ENCODE measurements at regions not wholly inside any gene's neighbourhood (a gene's known extent, or its start where the extent isn't known, plus 50 kb on each side); places are given as distances from the start of the nearest gene placed in this dataset.
"Not testable (repeated sequence)": the region's sequence is repeated elsewhere in the genome, so short reads cannot be mapped to it uniquely, and the experiment has no call there.

DNA sequence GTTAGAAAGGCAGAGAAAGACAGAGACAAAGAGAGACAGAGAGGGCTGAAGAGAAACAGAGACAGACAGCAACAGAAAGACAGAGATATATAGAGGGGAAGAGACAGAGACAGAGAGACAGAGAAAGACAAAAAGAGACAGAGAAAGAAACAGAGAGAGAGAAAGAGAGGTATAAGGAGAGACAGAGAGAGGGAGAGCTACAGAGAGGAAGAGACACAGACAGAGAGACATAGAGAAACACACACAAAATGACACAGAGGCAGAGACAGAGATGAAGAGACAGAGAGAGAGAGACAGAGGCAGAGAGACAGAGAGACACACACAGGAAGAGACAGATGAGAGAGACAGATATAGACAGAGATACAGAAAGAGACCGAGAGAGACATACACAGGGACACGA lies 168.6 kb downstream of the TMEM121 start:
- Histone ChIP-seq H3K9ac (ENCODE audit: low read depth in 1 of 2, low read length in 2 of 2) (no peak overlapping the region), H3K27ac (ENCODE audit: low read depth in 1 of 2, low read length in 2 of 2) (no peak overlapping the region), H3K9me3 (ENCODE audit: control insufficient read depth in 4 of 4, low read length in 3 of 4) (no peaks in the 10 kb centered on the region), H3K27me3 (ENCODE audit: control insufficient read depth in 4 of 4, insufficient read depth in 4 of 4, low read length in 3 of 4) (no peaks in the 10 kb centered on the region), H3K4me1 (ENCODE audit: control insufficient read depth in 4 of 4, insufficient read depth in 4 of 4, low read length in 3 of 4) (no peaks in the 10 kb centered on the region), H3K4me3 (ENCODE audit: low read depth in 1 of 3, low read length in 3 of 3) (no peak overlapping the region), H3K36me3 (ENCODE audit: control insufficient read depth in 4 of 4, insufficient read depth in 3 of 4, low read depth in 1 of 4, low read length in 3 of 4) (no peaks in the 10 kb centered on the region)
- no peak for TF ChIP-seq YY1 (IDR thresholded peaks at IDR 0.05)
- TF ChIP-seq FOXA1 (IDR thresholded peaks at IDR 0.05): no peak
- TF ChIP-seq HNF4G (IDR thresholded peaks at IDR 0.05): no peak
- no peak for TF ChIP-seq FOXA2 (IDR thresholded peaks at IDR 0.05)
- no peak for TF ChIP-seq RAD21 (IDR thresholded peaks at IDR 0.05)
- TF ChIP-seq JUND (IDR thresholded peaks at IDR 0.05): no peak
- no peak for TF ChIP-seq HNF4A (conservative IDR thresholded peaks at IDR 0.05)
- TF ChIP-seq, protein P1, sequence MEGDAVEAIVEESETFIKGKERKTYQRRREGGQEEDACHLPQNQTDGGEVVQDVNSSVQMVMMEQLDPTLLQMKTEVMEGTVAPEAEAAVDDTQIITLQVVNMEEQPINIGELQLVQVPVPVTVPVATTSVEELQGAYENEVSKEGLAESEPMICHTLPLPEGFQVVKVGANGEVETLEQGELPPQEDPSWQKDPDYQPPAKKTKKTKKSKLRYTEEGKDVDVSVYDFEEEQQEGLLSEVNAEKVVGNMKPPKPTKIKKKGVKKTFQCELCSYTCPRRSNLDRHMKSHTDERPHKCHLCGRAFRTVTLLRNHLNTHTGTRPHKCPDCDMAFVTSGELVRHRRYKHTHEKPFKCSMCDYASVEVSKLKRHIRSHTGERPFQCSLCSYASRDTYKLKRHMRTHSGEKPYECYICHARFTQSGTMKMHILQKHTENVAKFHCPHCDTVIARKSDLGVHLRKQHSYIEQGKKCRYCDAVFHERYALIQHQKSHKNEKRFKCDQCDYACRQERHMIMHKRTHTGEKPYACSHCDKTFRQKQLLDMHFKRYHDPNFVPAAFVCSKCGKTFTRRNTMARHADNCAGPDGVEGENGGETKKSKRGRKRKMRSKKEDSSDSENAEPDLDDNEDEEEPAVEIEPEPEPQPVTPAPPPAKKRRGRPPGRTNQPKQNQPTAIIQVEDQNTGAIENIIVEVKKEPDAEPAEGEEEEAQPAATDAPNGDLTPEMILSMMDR (IDR thresholded peaks at IDR 0.05; ENCODE audit: low read depth, low read length, missing input control): no peak
- TF ChIP-seq, protein P2, sequence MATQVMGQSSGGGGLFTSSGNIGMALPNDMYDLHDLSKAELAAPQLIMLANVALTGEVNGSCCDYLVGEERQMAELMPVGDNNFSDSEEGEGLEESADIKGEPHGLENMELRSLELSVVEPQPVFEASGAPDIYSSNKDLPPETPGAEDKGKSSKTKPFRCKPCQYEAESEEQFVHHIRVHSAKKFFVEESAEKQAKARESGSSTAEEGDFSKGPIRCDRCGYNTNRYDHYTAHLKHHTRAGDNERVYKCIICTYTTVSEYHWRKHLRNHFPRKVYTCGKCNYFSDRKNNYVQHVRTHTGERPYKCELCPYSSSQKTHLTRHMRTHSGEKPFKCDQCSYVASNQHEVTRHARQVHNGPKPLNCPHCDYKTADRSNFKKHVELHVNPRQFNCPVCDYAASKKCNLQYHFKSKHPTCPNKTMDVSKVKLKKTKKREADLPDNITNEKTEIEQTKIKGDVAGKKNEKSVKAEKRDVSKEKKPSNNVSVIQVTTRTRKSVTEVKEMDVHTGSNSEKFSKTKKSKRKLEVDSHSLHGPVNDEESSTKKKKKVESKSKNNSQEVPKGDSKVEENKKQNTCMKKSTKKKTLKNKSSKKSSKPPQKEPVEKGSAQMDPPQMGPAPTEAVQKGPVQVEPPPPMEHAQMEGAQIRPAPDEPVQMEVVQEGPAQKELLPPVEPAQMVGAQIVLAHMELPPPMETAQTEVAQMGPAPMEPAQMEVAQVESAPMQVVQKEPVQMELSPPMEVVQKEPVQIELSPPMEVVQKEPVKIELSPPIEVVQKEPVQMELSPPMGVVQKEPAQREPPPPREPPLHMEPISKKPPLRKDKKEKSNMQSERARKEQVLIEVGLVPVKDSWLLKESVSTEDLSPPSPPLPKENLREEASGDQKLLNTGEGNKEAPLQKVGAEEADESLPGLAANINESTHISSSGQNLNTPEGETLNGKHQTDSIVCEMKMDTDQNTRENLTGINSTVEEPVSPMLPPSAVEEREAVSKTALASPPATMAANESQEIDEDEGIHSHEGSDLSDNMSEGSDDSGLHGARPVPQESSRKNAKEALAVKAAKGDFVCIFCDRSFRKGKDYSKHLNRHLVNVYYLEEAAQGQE (IDR thresholded peaks at IDR 0.05): no peak
- no peak for TF ChIP-seq GABPA (IDR thresholded peaks at IDR 0.05 in 1 of 2, conservative IDR thresholded peaks at IDR 0.05 in 1 of 2)
- TF ChIP-seq, protein P3, sequence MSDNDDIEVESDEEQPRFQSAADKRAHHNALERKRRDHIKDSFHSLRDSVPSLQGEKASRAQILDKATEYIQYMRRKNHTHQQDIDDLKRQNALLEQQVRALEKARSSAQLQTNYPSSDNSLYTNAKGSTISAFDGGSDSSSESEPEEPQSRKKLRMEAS (IDR thresholded peaks at IDR 0.05): no peak
- WGBS: 86% methylated on average over 2 of the region's 2 CpGs
- DNase-seq (ENCODE audit: low spot score): no peak

DNA sequence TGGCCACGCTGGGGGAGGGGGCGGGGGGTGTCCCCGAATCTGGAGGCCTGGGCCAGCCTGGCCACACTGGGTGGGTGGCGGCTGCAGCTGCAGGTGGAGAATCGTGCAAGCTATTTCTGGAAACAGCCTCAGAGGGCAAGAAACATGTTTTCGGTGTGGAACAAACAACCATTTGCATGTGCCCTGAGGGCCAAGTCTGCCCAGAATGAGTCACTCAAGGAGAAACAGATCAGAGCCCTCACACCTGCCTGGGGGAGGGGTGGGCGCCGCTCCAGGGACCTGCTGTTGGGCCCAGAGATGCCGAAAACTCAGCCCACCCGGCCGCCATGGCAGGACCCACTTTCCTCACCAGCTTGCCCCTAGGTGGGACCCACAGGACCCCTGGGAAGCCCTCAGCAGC lies 170.0 kb downstream of the TMEM121 start:
- H3K27ac ChIP-seq (ENCODE audit: low read depth in 1 of 2, low read length in 2 of 2); H3K4me1 ChIP-seq (ENCODE audit: control insufficient read depth in 4 of 4, insufficient read depth in 4 of 4, low read length in 3 of 4); H3K27me3 ChIP-seq (ENCODE audit: control insufficient read depth in 4 of 4, insufficient read depth in 4 of 4, low read length in 3 of 4); H3K9ac ChIP-seq (ENCODE audit: low read depth in 1 of 2, low read length in 2 of 2); H3K4me3 ChIP-seq (ENCODE audit: low read depth in 1 of 3, low read length in 3 of 3); H3K36me3 ChIP-seq (ENCODE audit: control insufficient read depth in 4 of 4, insufficient read depth in 3 of 4, low read depth in 1 of 4, low read length in 3 of 4); DNase-seq (ENCODE audit: low spot score); H3K9me3 ChIP-seq (ENCODE audit: control insufficient read depth in 4 of 4, low read length in 3 of 4): not testable (repeated sequence)
- WGBS: 65% methylated on average over 3 of the region's 11 CpGs

DNA sequence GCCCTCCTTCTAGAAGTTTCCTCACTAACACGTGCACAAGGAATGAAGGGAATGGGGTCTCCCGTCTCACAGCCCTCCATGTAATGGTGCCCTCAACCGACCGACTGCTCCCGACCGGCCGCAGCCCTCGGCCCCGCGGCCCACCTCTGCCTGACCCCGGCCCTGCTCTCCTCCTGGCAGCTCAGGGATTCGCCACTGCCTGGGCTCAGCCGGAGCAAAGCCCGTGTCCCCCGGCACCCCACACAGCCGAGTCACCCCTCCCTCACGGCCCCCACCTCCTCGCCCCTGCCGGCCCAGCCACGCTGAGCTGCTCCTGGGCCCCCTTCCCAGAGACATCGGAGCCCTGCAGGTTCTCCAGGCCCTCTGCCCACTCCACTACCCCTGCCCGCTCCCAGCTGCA lies 171.0 kb downstream of the TMEM121 start:
- H3K27ac ChIP-seq (ENCODE audit: low read depth in 1 of 2, low read length in 2 of 2); DNase-seq (ENCODE audit: low spot score); H3K9me3 ChIP-seq (ENCODE audit: control insufficient read depth in 4 of 4, low read length in 3 of 4); H3K4me1 ChIP-seq (ENCODE audit: control insufficient read depth in 4 of 4, insufficient read depth in 4 of 4, low read length in 3 of 4); H3K4me3 ChIP-seq (ENCODE audit: low read depth in 1 of 3, low read length in 3 of 3); H3K36me3 ChIP-seq (ENCODE audit: control insufficient read depth in 4 of 4, insufficient read depth in 3 of 4, low read depth in 1 of 4, low read length in 3 of 4); H3K27me3 ChIP-seq (ENCODE audit: control insufficient read depth in 4 of 4, insufficient read depth in 4 of 4, low read length in 3 of 4); H3K9ac ChIP-seq (ENCODE audit: low read depth in 1 of 2, low read length in 2 of 2): not testable (repeated sequence)
- 92% methylated on average over 21 of the region's 22 CpGs for WGBS

DNA sequence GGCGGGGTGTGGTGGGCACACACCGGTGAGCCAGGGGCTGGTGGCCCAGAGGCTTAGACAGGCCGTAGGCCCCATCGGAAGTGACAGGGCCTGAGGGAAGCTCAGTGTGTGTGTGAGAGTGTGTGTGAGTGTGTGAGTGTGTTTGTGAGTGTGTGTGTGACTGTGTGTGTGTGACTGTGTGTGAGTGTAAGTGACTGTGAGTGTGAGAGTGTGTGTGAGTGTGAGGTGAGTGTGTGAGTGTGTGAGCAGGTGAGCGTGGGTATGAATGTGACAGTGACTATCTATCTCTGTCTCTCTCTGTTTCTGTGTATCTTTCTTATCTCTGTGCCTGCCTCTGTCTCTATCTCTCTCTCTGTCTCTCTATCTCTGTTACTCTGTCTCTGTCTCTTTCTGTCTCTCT lies 171.6 kb downstream of the TMEM121 start:
- H3K36me3 ChIP-seq (ENCODE audit: control insufficient read depth in 4 of 4, insufficient read depth in 3 of 4, low read depth in 1 of 4, low read length in 3 of 4); DNase-seq (ENCODE audit: low spot score); H3K27ac ChIP-seq (ENCODE audit: low read depth in 1 of 2, low read length in 2 of 2); H3K9ac ChIP-seq (ENCODE audit: low read depth in 1 of 2, low read length in 2 of 2); H3K4me1 ChIP-seq (ENCODE audit: control insufficient read depth in 4 of 4, insufficient read depth in 4 of 4, low read length in 3 of 4); H3K4me3 ChIP-seq (ENCODE audit: low read depth in 1 of 3, low read length in 3 of 3); H3K27me3 ChIP-seq (ENCODE audit: control insufficient read depth in 4 of 4, insufficient read depth in 4 of 4, low read length in 3 of 4); H3K9me3 ChIP-seq (ENCODE audit: control insufficient read depth in 4 of 4, low read length in 3 of 4): not testable (repeated sequence)
- 78% methylated on average over 5 of the region's 5 CpGs for WGBS

DNA sequence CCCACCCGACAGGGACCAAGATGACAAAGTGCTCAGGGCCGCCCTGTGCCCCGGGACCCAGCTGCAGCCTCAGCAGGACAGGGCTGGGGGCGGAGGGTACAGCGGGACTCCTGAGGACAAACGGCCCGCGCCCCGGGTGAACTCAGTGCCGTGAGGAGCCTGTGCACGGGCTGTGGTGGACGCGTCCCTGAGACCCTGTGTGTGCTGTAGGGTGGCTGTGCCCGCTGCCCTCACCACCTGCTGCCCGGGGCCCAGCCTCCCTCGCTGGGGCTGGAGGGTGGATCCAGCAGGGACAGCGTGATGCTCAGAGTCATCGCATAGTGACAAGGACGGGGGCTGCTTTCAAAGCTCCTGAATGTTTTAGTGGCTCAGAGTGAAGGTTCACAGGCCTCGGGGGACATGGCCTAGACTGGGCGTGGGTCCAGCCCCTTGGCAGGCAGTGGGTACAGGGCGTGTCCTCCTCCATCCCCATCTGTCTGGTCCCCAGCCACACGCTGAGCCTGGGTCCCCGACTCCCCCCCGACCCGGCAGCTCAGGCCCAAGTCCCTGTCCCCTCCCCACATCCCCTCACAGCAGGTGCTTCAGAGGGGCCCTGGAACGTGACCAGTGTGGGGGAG lies 172.7 kb downstream of the TMEM121 start:
- H3K27ac ChIP-seq (ENCODE audit: low read depth in 1 of 2, low read length in 2 of 2); H3K4me3 ChIP-seq (ENCODE audit: low read depth in 1 of 3, low read length in 3 of 3); H3K36me3 ChIP-seq (ENCODE audit: control insufficient read depth in 4 of 4, insufficient read depth in 3 of 4, low read depth in 1 of 4, low read length in 3 of 4); H3K4me1 ChIP-seq (ENCODE audit: control insufficient read depth in 4 of 4, insufficient read depth in 4 of 4, low read length in 3 of 4); DNase-seq (ENCODE audit: low spot score); H3K9me3 ChIP-seq (ENCODE audit: control insufficient read depth in 4 of 4, low read length in 3 of 4); H3K9ac ChIP-seq (ENCODE audit: low read depth in 1 of 2, low read length in 2 of 2); H3K27me3 ChIP-seq (ENCODE audit: control insufficient read depth in 4 of 4, insufficient read depth in 4 of 4, low read length in 3 of 4): not testable (repeated sequence)
- 85% methylated on average over 13 of the region's 27 CpGs for WGBS
